ENCODE measurements at regions not wholly inside any gene's neighbourhood (a gene's known extent, or its start where the extent isn't known, plus 50 kb on each side); places are given as distances from the start of the nearest gene placed in this dataset.

GRCh38 chr9:86836266-86836665 lies 111.0 kb downstream of the GAS1 start:
- TF ChIP-seq, protein P1, sequence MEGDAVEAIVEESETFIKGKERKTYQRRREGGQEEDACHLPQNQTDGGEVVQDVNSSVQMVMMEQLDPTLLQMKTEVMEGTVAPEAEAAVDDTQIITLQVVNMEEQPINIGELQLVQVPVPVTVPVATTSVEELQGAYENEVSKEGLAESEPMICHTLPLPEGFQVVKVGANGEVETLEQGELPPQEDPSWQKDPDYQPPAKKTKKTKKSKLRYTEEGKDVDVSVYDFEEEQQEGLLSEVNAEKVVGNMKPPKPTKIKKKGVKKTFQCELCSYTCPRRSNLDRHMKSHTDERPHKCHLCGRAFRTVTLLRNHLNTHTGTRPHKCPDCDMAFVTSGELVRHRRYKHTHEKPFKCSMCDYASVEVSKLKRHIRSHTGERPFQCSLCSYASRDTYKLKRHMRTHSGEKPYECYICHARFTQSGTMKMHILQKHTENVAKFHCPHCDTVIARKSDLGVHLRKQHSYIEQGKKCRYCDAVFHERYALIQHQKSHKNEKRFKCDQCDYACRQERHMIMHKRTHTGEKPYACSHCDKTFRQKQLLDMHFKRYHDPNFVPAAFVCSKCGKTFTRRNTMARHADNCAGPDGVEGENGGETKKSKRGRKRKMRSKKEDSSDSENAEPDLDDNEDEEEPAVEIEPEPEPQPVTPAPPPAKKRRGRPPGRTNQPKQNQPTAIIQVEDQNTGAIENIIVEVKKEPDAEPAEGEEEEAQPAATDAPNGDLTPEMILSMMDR (IDR thresholded peaks at IDR 0.05; ENCODE audit: low read depth, low read length): no peak
- H3K4me3 ChIP-seq (ENCODE audit: low read depth, low read length): no peak overlapping the region

GRCh38 chr9:86830356-86830755 lies 117.0 kb downstream of the GAS1 start:
- H3K4me3 ChIP-seq (ENCODE audit: low read depth, low read length): no peak overlapping the region
- TF ChIP-seq, protein P1 (IDR thresholded peaks at IDR 0.05; ENCODE audit: low read depth, low read length): no peak

DNA sequence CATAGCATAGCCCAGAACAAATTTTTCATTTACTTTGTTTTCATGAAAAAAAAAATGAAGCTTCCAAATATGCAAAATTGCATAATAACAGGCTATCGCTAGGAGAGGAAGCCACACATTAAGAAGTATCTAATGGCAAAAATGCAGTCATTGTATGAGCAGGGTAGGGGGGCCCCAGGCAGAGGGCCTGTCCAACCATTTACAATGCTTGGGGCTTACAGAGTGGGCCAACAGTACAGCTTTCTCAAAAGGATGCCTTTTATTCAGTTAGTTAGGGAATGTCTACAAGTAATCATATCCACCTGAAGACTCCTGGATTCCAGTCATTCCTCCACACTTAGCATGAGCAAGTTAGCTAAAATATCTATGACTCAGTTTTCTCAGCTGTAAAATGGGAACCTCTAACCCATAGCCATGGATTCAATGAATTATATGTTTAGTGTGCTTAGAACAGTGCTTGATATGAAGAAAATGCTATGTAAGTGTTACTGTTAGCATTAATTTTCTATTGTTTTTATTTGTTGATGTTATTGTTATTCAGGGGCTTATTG lies 117.7 kb downstream of the GAS1 start:
- TF ChIP-seq, protein P1 (IDR thresholded peaks at IDR 0.05; ENCODE audit: low read depth, low read length): no peak

GRCh38 chr9:86828631-86829030 lies 118.7 kb downstream of the GAS1 start:
- TF ChIP-seq, protein P1 (IDR thresholded peaks at IDR 0.05; ENCODE audit: low read depth, low read length): no peak
- H3K4me3 ChIP-seq (ENCODE audit: low read depth, low read length): no peak overlapping the region

More for the DNA sequence above, 117.7 kb downstream of the GAS1 start:
- no peak overlapping the region for H3K4me3 ChIP-seq (ENCODE audit: low read depth, low read length)

DNA sequence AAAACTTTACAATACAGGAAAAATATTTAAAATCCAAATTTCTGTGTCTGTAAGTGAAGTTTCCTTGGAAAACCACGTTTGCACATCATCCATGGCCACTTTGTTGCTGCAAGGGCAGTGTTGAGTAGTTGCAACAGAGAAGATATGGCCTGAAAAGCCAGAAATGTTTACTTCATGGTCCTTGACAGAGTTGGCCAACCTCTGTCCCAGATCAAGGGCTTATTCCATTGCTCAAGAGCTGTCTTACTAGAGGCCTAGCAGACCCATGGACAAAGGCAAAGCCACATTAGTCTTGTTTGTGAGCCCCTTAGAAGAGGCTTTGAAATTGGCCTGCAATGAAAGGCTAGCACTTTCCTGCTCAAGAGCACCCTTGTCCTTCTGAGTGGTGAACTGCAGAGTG lies 119.4 kb downstream of the GAS1 start:
- no peak overlapping the region for H3K4me3 ChIP-seq (ENCODE audit: low read depth, low read length)
- TF ChIP-seq, protein P1 (IDR thresholded peaks at IDR 0.05; ENCODE audit: low read depth, low read length): no peak

GRCh38 chr9:86825299-86825698 lies 122.0 kb downstream of the GAS1 start:
- TF ChIP-seq, protein P1 (IDR thresholded peaks at IDR 0.05; ENCODE audit: low read depth, low read length): no peak
- H3K4me3 ChIP-seq (ENCODE audit: low read depth, low read length): no peak overlapping the region

DNA sequence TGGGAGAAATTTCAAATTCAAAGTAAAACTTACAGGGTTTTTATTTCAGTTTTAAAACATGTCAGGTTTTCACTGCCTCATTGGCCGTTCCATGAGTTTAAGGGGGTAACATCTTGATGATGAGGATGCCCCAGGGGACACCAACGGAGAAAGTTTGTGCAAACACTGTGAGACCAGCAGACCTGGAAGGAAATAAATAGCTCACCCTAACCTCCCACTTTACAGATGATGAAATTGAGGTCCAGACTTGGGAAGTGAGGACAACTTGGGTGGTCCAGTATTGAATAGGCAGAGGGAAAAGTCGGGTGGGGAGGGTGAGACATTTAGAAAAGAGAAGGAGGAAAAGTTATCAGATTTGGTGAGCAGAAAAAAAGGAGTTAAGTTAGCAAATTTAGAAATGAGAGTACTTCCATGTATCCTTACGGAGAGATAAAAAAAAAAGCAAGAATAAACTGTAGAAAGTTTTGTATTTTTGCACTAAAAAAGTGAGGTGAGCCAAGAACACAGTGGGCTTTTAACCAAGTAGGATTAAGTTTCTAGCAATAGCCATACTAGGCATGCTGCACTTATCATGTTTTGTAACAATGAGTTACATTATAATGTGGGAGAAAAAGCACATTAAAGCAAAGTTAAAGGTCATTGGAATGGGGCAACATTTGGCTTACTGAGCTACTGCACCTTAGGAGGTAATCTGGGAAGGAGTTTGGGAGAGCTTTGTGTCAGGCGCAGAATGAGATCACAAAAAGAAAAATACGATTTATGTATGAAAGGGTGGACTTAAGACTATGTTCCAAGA lies 125.1 kb downstream of the GAS1 start:
- TF ChIP-seq, protein P1 (IDR thresholded peaks at IDR 0.05; ENCODE audit: low read depth, low read length): no peak

More for the DNA sequence above, 125.1 kb downstream of the GAS1 start:
- no peak overlapping the region for H3K4me3 ChIP-seq (ENCODE audit: low read depth, low read length)

All from WI38 (cell line).